CD14-positive monocyte (primary cell): ENCODE measurements at regions not wholly inside any gene's neighbourhood (a gene's known extent, or its start where the extent isn't known, plus 50 kb on each side); places are given as distances from the start of the nearest gene placed in this dataset.

Experiments used
- DNase-seq, 3 donors: peaks; one replicate each; pipeline ENCODE4 v3.0.0-alpha.2; 2011 to 2022
- H2AFZ ChIP-seq: 2 replicates; pipeline ENCODE4 v1.6.0; 2012; ENCODE audit warnings: mild to moderate bottlenecking, low read depth, low read length, inconsistent platforms; ENCODE audit not compliant: insufficient read depth, poor library complexity, severe bottlenecking
- H3K27ac ChIP-seq, 2 donors: 1 replicate in 1 of 2; 2 replicates in 1 of 2; pipeline ENCODE4 v1.5.1; 2012 to 2013; ENCODE audit warnings: low read length in 2 of 2, control low read depth in 1 of 2, inconsistent platforms in 1 of 2, low read depth in 1 of 2, mild to moderate bottlenecking in 1 of 2
- H3K27me3 ChIP-seq, 2 donors: one replicate each; pipeline versions ENCODE4 v1.6.0 to v1.6.1; 2011 to 2013; ENCODE audit warnings: low read length in 2 of 2; ENCODE audit not compliant: control insufficient read depth in 2 of 2, insufficient read depth in 2 of 2
- H3K36me3 ChIP-seq, 2 donors: replicated peaks in 1 of 2; 1 replicate in 1 of 2; 2 replicates in 1 of 2; pipeline versions ENCODE4 v1.5.1 to v1.6.1; 2012 to 2013; ENCODE audit warnings: low read length in 2 of 2, control low read depth in 1 of 2, inconsistent platforms in 1 of 2, mild to moderate bottlenecking in 1 of 2; ENCODE audit not compliant: insufficient read depth in 2 of 2, control insufficient read depth in 1 of 2
- H3K4me1 ChIP-seq, 2 donors: 1 replicate in 1 of 2; 2 replicates in 1 of 2; pipeline versions ENCODE4 v1.5.1 to v1.6.1; 2012 to 2013; ENCODE audit warnings: low read length in 2 of 2, control low read depth in 1 of 2, inconsistent platforms in 1 of 2, mild to moderate bottlenecking in 1 of 2, moderate library complexity in 1 of 2; ENCODE audit not compliant: insufficient read depth in 2 of 2, control insufficient read depth in 1 of 2
- H3K4me2 ChIP-seq: replicated peaks from 2 replicates; pipeline ENCODE3; 2012; ENCODE audit warnings: low read length, moderate library complexity, mild to moderate bottlenecking; ENCODE audit not compliant: poor library complexity, severe bottlenecking; ENCODE audit errors: extremely low read depth
- H3K4me3 ChIP-seq, 3 experiments: fragments of 200-600 bp in 1 of 3; sonication (generic) in 1 of 3; replicated peaks in 1 of 3; 1 replicate in 2 of 3; 2 replicates in 1 of 3; pipeline ENCODE4 v1.5.1; 2011 to 2013; ENCODE audit warnings: low read length in 3 of 3, mild to moderate bottlenecking in 3 of 3, control low read depth in 2 of 3, low read depth in 2 of 3, inconsistent platforms in 1 of 3, moderate library complexity in 1 of 3
- H3K79me2 ChIP-seq: 2 replicates; pipeline ENCODE4 v1.6.0; 2012; ENCODE audit warnings: mild to moderate bottlenecking, control low read depth, inconsistent platforms, low read length, moderate library complexity; ENCODE audit not compliant: insufficient read depth
- H3K9ac ChIP-seq: 2 replicates; pipeline ENCODE4 v1.6.0; 2017; ENCODE audit warnings: low read length, mild to moderate bottlenecking; ENCODE audit not compliant: insufficient read depth, poor library complexity, severe bottlenecking
- H3K9me3 ChIP-seq, 2 donors: replicated peaks in 1 of 2; 1 replicate in 1 of 2; 2 replicates in 1 of 2; pipeline versions ENCODE4 v1.5.1 to v1.6.1; 2012 to 2013; ENCODE audit warnings: low read length in 2 of 2, control low read depth in 1 of 2; ENCODE audit not compliant: control insufficient read depth in 1 of 2, insufficient read depth in 1 of 2
- H4K20me1 ChIP-seq: 2 replicates; pipeline ENCODE4 v1.6.0; 2012; ENCODE audit warnings: mild to moderate bottlenecking, low read length, control low read depth, moderate library complexity; ENCODE audit not compliant: insufficient read depth
- H3K27ac Mint-ChIP-seq, 7 donors: one replicate each; pipeline ENCODE4 v1.8.0; 2020; ENCODE audit warnings: mild to moderate bottlenecking in 7 of 7, mixed read lengths in 7 of 7, moderate library complexity in 6 of 7, inconsistent platforms in 2 of 7
- H3K27me3 Mint-ChIP-seq, 3 donors: one replicate each; pipeline ENCODE4 v1.8.0; 2021 to 2022; ENCODE audit warnings: low read depth in 3 of 3, mild to moderate bottlenecking in 3 of 3, mixed read lengths in 3 of 3, moderate library complexity in 3 of 3, inconsistent platforms in 1 of 3
- H3K36me3 Mint-ChIP-seq, 2 donors: one replicate each; pipeline ENCODE4 v1.8.0; 2020; ENCODE audit warnings: mixed read lengths in 2 of 2, inconsistent platforms in 1 of 2, mild to moderate bottlenecking in 1 of 2
- H3K4me1 Mint-ChIP-seq: one replicate; pipeline ENCODE4 v1.8.0; 2020; ENCODE audit warnings: mild to moderate bottlenecking, mixed read lengths
- H3K4me3 Mint-ChIP-seq, 2 donors: one replicate each; pipeline ENCODE4 v1.8.0; 2020; ENCODE audit warnings: mild to moderate bottlenecking in 2 of 2, mixed read lengths in 2 of 2, moderate library complexity in 1 of 2
- H3K9me3 Mint-ChIP-seq, 7 donors: one replicate each; pipeline ENCODE4 v1.8.0; 2020 to 2022; ENCODE audit warnings: mixed read lengths in 7 of 7, mild to moderate bottlenecking in 6 of 7, moderate library complexity in 6 of 7, inconsistent platforms in 2 of 7
- WGBS: methylation state at CpG from one replicate; pipeline ENCODE4 v1.1.5; 2013; ENCODE audit warnings: missing lambda C conversion rate; ENCODE audit not compliant: insufficient coverage; 5-methylcytosine and 5-hydroxymethylcytosine counted together
- intact Hi-C, 2 donors: fragments of 100-400 bp; cut with micrococcal nuclease; formaldehyde crosslinking; loops; one replicate each; pipeline versions ENCODE4 v1.15.0 to v1.15.1; 2023
- TF ChIP-seq, protein P1 (sequence below): fragments of 200-600 bp; IDR thresholded peaks from one replicate; pipeline ENCODE4 v1.8.0; 2022; ENCODE audit warnings: antibody characterized with exemption, mild to moderate bottlenecking

DNA sequence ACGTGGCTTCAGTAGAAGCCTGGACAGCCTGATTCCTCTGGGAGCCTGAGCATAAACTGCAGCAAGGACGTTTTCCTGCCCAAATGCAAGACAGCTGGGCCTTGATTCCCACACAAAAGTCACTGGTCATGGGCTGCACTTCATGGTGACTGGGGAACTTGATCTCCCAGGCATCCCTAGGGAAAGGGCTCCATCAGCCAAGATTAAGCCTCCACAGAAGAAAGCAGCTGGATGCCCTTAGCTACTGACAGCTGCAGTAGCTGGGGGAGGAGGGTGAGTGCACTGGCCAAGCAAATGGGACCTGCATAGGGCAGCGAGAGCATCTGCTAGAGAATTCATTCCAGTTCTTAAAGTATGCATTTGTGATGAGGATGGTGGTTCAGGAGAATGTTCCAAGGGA is 267.4 kb upstream of the ISX start:
- no peak overlapping the region for H2AFZ ChIP-seq
- H3K27me3 ChIP-seq, result no peaks in the 10 kb centered on the region
- no peaks in the 10 kb centered on the region for H3K79me2 ChIP-seq
- H3K4me3 Mint-ChIP-seq, result no peak overlapping the region
- H3K27me3 Mint-ChIP-seq, result peaks cover 0 to 3% (median 3%) of the 10 kb centered on the region in 3 donors
- intact Hi-C loops, result no loop called here
- H3K9me3 ChIP-seq, result peaks cover 0 to 2% of the 10 kb centered on the region in 2 donors
- H3K36me3 Mint-ChIP-seq, result no peaks in the 10 kb centered on the region
- H3K36me3 ChIP-seq, result no peaks in the 10 kb centered on the region
- no peak overlapping the region for H3K4me2 ChIP-seq
- 81% methylated on average over 2 of the region's 3 CpGs for WGBS
- no peak for DNase-seq
- H3K27ac ChIP-seq, result no peak overlapping the region
- peaks cover 0 to 20% (median 11%) of the 10 kb centered on the region in 7 donors for H3K9me3 Mint-ChIP-seq
- H3K4me1 Mint-ChIP-seq, result no peaks in the 10 kb centered on the region
- no peak overlapping the region for H3K27ac Mint-ChIP-seq
- H4K20me1 ChIP-seq, result no peaks in the 10 kb centered on the region
- no peak overlapping the region for H3K9ac ChIP-seq
- no peaks in the 10 kb centered on the region for H3K4me1 ChIP-seq
- H3K4me3 ChIP-seq, result no peak overlapping the region
- TF ChIP-seq, protein P1, sequence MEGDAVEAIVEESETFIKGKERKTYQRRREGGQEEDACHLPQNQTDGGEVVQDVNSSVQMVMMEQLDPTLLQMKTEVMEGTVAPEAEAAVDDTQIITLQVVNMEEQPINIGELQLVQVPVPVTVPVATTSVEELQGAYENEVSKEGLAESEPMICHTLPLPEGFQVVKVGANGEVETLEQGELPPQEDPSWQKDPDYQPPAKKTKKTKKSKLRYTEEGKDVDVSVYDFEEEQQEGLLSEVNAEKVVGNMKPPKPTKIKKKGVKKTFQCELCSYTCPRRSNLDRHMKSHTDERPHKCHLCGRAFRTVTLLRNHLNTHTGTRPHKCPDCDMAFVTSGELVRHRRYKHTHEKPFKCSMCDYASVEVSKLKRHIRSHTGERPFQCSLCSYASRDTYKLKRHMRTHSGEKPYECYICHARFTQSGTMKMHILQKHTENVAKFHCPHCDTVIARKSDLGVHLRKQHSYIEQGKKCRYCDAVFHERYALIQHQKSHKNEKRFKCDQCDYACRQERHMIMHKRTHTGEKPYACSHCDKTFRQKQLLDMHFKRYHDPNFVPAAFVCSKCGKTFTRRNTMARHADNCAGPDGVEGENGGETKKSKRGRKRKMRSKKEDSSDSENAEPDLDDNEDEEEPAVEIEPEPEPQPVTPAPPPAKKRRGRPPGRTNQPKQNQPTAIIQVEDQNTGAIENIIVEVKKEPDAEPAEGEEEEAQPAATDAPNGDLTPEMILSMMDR, result no peak

DNA sequence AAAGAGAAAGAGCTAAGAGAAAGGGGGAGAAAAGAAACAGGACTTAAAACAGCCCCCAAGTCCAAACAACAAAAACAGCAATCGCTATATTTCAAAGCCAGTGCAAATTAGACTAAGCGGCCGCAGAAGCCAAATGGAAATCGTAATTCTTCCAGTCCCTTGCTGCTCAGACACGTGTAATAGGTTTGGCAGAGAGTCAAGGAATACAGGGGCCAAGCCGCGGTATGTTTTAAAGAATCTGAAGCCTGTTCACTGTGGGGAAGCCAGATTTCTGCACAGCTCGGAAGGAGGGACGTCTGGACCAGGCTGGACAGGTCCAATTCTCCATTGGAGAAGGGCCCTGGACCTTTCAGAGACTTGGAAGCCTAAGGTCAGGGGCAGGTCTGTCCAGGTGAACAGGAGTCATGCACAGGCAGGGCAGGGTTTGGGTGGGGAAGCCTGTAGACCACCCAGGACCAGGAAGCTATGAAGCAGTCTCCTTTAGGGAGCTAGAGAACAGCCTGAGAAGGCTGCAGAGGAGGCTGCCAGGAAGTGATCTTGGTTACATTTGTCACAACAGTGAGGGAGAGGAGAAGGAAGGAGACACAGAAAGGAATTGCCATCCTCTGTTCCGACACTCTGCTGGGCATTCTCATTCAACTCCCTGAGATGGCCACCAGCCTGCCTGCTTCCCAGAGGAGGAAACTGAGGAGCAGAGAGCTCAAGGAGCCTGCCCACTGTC is 265.5 kb upstream of the ISX start:
- Histone ChIP-seq H3K79me2 (no peaks in the 10 kb centered on the region), H3K4me3 (no peak overlapping the region), H4K20me1 (no peaks in the 10 kb centered on the region), H3K4me2 (no peak overlapping the region), H3K27me3 (no peaks in the 10 kb centered on the region), H3K9me3 (peaks cover 0 to 2% of the 10 kb centered on the region in 2 donors), H2AFZ (no peak overlapping the region), H3K4me1 (no peaks in the 10 kb centered on the region), H3K9ac (no peak overlapping the region), H3K27ac (no peak overlapping the region), H3K36me3 (no peaks in the 10 kb centered on the region)
- no peak overlapping the region for H3K27ac Mint-ChIP-seq
- H3K27me3 Mint-ChIP-seq, result peaks cover 0 to 5% (median 3%) of the 10 kb centered on the region in 3 donors
- H3K4me1 Mint-ChIP-seq, result no peaks in the 10 kb centered on the region
- TF ChIP-seq, protein P1, result no peak
- 60% methylated on average over 5 of the region's 10 CpGs for WGBS
- H3K4me3 Mint-ChIP-seq, result no peak overlapping the region
- intact Hi-C loops, result no loop called here
- no peak for DNase-seq
- H3K9me3 Mint-ChIP-seq, result peaks cover 0 to 14% (median 7%) of the 10 kb centered on the region in 7 donors
- no peaks in the 10 kb centered on the region for H3K36me3 Mint-ChIP-seq
